HG03103 (cell line): ENCODE measurements at regions not wholly inside any gene's neighbourhood (a gene's known extent, or its start where the extent isn't known, plus 50 kb on each side); places are given as distances from the start of the nearest gene placed in this dataset.

ENCODE experiments used
- ATAC-seq: cut with Tn5 transposase; IDR thresholded peaks from one replicate; pipeline ENCODE4 v1.9.1; 2021; ENCODE audit warnings: low read depth; ENCODE audit not compliant: unreplicated experiment

- ATAC-seq = no peak
Observed at GRCh38 chr15:98138910-98139309, 178.4 kb downstream of the ARRDC4 start.

DNA sequence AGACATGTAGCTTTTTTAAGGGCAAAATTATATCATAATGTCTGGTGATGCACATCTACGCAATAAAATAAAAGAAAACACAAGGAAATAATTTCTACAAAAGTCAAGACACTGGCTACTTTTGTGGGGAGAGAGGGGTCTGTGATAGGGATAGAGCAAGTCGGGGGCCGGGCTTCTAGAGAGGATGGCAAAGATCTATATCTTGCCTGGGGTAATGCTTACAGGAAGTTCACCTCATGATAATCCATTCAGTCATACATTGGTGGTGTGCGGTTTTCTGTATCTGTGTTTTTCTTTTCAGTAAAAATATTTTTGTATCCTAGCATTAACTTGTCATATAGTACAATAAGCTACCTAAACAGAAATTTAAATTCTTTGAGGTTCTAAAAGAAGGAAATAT, 178.8 kb downstream of the ARRDC4 start:
- ATAC-seq = no peak

DNA sequence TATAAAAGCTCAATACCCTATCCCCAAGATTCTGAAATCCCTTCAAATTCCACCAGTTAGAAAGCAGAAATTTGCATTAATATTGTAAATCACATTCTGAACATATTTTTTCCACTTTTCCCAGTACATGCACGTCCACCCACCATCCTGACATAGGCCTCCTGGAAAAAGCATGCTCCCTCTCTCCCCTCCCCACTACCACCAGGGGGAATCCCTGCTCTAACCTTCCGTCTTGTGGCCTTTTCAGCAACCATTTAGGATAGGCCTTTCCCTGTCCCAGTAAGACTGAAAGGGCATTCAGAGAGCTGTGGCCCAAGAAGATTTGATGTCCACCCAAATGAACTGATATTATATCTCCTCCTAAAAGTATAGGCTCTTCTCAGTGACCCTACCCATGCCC, 182.1 kb downstream of the ARRDC4 start:
- ATAC-seq = no peak

GRCh38 chr15:98143116-98143515, 182.6 kb downstream of the ARRDC4 start:
- no peak for ATAC-seq

DNA sequence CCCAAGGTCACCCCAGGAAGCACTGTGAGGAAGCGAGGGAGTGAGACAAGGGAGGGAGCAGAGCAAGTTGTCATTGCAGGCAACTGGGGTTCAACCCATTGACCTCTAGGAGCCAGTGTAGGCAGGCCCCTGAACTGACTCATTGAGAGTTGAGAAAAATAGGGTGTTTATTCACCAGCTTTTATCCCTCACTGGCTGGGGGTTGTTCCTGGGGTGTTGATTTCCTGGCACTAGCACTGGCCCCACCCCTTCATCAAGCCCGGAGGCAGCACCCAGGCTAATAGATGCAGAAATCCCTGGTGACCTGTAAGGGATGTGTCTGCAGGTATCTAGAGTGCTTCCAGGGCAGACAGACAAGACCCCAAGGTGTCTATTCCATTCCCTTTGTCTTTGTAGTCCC, 183.9 kb downstream of the ARRDC4 start:
- no peak for ATAC-seq

DNA sequence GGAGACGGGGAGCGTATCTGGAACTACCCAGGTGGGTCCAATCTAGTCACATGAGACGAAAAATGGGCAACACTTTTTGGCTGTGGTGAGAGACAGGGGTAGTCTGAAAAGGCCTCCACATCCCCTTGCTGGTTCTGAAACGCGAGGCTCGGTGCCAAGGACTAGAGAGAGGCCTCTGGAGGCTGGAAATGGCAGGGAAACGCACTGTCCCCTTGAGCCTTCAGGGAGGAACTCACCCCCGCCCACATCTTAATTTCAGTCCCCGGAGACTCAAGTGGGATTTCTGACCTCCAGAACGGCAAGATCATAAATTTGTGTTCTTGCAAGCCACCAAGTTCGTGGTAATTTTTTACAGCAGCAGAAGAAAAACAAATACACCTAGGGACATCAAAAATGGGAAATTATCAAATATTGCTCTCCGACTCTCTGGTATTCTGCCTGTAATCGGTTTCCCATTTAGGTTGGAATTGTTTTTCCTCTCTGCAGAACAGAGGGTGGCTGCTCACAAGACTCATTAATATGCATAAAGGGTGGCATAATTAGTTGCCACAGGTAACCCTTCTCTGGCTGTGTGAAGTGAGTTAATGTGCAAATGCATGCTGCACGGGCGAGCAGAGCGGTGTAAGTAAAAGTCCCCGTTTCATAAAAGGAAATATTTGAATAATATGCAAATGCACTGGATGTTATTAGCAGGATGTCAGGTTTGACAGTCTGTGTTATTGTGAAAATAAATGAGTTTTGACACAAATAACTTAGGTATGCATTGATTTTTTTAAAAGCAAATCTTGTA, 185.7 kb downstream of the ARRDC4 start:
- no peak for ATAC-seq

DNA sequence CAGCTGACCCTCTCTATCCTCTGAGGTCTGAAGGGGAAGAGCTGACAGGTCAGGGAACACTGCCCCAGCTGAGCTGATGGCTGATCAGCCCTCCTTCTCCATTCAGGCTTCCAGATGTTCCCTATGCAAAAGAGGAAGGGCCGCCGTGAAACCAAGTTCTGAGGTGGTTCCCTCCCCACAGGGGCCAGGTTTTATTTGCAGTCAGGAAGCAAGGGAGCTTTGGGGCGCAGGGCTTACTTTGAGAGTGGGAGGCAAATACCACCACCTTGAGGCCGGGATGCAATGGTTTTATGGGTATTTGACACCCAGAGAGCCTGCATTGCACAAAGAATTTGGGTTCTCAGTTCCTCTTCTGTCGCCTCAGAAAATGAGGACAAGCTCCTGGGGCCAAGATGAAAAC, 186.9 kb downstream of the ARRDC4 start:
- ATAC-seq = no peak

DNA sequence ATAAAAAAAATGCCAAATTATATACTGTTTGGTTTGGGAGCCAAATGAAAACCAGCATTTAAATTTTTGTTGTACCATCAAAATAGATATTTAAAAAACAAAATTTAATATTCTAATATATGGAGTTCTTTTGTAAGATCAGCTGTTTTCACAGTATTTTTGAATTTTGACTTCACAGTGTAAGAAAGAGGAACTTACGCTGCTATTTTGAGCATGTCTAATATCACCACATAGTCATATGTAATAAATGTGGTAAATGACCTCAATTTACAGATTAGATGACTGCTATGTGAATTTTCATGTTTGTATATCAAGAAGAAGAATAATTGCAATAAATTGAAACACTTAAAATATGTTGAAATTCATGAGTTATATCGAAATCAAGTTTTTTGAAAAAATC, 189.6 kb downstream of the ARRDC4 start:
- no peak for ATAC-seq

GRCh38 chr15:98150536-98150935, 190.0 kb downstream of the ARRDC4 start:
- ATAC-seq = no peak

GRCh38 chr15:98151096-98151495, 190.6 kb downstream of the ARRDC4 start:
- ATAC-seq = no peak

DNA sequence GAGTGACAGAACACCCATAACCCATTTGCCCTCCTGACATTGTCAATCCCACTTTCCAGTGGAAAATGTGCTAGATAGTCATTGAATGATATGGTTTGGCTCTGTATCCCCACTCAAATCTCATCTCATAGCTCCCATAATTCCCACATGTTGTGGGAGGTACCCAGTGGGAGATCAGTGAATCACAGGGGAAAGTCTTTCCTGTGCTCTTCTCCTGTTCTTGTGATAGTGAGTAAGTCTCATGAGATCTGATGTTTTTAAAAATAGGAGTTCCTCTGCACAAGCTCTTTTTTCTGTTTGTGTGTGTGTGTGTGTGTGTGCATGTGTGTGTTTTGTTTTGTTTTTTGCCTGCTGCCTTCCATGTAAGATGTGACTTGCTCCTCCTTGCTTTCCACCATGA, 191.7 kb downstream of the ARRDC4 start:
- no peak for ATAC-seq

GRCh38 chr15:98154863-98155262, 194.4 kb downstream of the ARRDC4 start:
- no peak for ATAC-seq

DNA sequence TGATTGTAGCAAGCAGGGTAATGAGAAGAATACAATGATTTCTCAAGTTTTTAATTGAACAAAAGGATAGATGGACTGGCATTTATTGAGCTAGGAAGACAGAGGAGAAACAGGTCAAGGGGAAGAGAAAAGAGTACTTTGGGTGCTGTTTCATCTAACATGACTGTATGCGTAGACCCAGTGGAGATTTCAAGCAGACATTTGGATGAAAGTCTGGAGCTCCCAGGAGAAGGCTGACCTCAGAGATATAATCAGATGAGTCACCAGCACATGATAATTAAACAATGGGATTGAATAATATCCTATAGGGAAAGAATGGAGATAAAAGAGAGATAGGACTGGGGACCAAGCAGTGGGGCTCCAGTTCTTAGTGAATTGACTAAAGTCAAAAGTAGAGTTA, 194.9 kb downstream of the ARRDC4 start:
- ATAC-seq = no peak

DNA sequence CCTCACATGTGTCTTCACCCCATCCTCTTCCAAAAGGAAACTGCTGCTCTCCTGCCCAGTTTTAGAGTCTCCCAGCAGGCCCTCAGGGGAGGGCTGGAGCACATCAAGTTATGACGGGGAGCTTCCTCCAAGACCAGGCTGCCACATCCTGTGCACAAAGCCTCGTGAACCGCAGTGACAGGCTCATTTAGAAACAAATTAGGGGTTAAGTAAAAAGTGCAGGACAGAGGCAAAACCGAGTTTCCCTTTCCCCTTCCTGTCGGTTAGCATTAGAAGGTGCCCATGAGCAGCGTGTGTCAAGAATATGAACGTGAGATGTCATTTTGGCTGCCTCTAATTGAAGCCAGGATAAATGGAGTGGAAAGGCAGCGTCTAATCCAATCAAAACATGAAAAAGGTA, 199.7 kb downstream of the ARRDC4 start:
- ATAC-seq = peak; percentile 76

DNA sequence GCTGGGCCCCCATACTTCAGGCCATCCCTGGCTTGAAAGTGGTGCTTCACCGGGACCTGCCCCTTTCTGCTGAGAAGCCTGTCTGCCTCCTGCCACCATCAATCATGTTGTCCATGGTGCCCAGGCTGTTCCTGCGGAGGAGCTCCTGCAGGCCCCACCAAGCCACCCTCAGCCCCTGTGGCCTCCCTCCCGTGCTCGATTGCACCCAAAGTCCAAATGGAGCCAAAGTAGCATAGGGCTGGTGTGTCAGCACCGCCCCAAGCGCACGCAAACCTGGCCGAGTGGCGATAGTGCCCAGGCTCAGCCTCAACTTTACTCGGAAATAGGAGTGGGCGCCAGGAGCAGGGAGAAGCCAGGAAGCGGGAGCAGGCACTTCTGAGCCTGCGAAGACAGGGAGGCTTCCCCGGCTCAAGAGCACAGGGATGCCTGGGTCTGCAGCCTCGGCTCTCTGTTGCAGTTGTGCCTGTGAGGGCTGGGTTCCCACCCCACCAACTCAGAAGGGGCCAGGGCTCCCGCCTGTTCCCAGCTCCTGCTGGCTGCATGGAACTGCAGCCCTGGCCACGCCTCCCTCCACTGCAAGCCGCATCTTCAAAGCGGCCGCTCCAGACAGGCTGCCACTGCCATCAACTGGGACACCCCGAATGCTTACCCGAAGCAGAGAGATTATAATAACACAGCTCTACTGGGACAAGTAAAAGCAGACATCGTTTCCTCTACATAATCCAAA, 203.0 kb downstream of the ARRDC4 start:
- ATAC-seq = no peak

DNA sequence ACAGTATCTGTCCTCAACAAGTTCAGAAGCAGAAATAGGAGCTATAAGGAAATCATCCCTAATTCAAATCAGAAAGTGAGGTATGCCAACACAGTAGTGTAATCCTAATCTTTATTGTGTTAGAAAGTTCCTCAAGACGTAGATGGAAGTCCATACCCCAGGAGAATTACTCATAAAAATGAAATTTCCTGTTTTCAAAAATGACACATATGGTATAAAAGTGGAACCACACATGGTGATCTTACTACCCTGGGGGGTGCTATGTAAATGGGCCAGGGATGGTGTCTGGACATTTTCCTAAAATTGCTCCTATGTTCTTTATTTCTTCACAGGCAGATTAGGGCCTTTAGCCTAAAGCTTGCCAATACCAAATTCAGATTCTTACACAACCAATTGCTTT, 204.1 kb downstream of the ARRDC4 start:
- no peak for ATAC-seq

DNA sequence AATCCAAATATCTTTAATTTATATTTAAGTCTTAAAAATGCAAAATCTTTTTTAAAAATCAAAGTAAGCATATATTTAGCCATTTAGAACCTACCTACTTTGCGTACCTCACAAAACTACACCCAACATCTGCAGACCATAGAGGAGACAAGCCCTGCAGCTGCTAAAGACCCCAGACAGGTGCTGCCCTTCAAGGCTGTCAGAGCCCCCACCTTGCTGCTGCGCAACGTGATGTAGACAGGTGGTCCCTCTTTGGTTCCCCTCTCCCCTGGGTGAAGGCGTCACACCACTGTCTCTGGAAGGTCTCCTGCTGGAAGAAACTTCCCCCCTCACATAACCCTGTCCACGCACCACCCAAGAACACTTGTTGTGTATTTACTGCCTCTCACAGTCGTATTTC, 204.5 kb downstream of the ARRDC4 start:
- no peak for ATAC-seq

- ATAC-seq = no peak
Observed at GRCh38 chr15:98167722-98168268, 207.3 kb downstream of the ARRDC4 start.

DNA sequence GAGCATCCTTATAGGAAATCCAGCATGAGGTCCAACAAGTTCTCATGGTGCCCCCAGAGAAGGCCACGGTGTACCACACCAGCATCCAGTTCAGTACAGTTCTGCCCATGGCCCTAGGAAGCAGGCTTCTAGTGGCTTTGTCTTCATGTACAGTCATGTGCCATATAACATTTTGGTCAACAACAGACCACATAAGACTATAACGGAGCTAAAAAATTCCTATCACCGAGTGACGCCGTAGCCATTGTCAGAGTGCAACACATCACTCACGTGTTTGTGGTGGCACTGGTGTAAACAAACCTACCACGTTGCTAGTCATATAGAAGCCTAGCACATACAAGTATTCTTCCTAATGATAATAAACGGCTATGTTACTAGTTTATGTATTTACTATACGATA, 209.0 kb downstream of the ARRDC4 start:
- no peak for ATAC-seq

GRCh38 chr15:98174286-98174685, 213.8 kb downstream of the ARRDC4 start:
- ATAC-seq = no peak

DNA sequence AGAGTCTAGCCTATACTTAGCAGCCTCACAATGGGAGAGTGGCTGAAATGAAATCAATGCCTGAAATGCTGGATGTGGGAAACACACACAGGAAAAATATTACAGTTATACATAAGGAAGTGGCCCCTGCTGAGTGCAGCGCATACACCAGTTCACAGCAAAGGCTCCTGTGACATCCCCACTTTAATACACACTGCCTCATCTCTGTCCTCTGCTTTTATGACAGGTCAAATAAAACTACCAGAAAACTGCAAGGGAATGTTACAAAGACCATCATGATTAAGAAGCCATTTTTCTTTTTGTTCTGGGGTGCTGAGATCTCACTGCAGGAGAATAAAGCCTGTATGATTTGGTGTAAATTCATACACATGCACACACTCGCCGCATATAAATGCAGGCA, 214.3 kb downstream of the ARRDC4 start:
- no peak for ATAC-seq
